ENCODE measurements at regions not wholly inside any gene's neighbourhood (a gene's known extent, or its start where the extent isn't known, plus 50 kb on each side); places are given as distances from the start of the nearest gene placed in this dataset.

GRCh38 chr11:45082744-45083543 lies 63.5 kb upstream of the PRDM11 start:
- ATAC-seq (ENCODE audit: insufficient read depth, low FRiP score) (no peak), DNase-seq (no peak)
- no peaks in the 10 kb centered on the region for H3K9me3 ChIP-seq (ENCODE audit: control insufficient read depth in 4 of 4, insufficient read depth in 3 of 4, low read length in 3 of 4)
- peaks cover 0 to 8% (median 2%) of the 10 kb centered on the region in 3 donors for H3K27me3 ChIP-seq (ENCODE audit: control insufficient read depth in 3 of 3, insufficient read depth in 3 of 3, low read length in 2 of 3)
- no peak overlapping the region for H3K27ac ChIP-seq (ENCODE audit: low read depth in 1 of 2, low read length in 1 of 2)
- 33 to 42% methylated on average over 10 of the region's 10 CpGs for WGBS, 2 donors
- no peak overlapping the region for H3K4me3 ChIP-seq
- TF ChIP-seq, protein P1, sequence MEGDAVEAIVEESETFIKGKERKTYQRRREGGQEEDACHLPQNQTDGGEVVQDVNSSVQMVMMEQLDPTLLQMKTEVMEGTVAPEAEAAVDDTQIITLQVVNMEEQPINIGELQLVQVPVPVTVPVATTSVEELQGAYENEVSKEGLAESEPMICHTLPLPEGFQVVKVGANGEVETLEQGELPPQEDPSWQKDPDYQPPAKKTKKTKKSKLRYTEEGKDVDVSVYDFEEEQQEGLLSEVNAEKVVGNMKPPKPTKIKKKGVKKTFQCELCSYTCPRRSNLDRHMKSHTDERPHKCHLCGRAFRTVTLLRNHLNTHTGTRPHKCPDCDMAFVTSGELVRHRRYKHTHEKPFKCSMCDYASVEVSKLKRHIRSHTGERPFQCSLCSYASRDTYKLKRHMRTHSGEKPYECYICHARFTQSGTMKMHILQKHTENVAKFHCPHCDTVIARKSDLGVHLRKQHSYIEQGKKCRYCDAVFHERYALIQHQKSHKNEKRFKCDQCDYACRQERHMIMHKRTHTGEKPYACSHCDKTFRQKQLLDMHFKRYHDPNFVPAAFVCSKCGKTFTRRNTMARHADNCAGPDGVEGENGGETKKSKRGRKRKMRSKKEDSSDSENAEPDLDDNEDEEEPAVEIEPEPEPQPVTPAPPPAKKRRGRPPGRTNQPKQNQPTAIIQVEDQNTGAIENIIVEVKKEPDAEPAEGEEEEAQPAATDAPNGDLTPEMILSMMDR (IDR thresholded peaks at IDR 0.05; ENCODE audit: control extremely low read depth, extremely low read depth): no peak
- no peaks in the 10 kb centered on the region for H3K36me3 ChIP-seq (ENCODE audit: control insufficient read depth in 4 of 4, insufficient read depth in 4 of 4, low read length in 4 of 4)
- H3K9ac ChIP-seq (ENCODE audit: insufficient read depth in 1 of 2, low read length in 2 of 2): no peak overlapping the region
- peaks cover 0 to 14% (median 0%) of the 10 kb centered on the region in 5 donors for H3K4me1 ChIP-seq (ENCODE audit: control insufficient read depth in 5 of 5, insufficient read depth in 5 of 5, low read length in 5 of 5)

DNA sequence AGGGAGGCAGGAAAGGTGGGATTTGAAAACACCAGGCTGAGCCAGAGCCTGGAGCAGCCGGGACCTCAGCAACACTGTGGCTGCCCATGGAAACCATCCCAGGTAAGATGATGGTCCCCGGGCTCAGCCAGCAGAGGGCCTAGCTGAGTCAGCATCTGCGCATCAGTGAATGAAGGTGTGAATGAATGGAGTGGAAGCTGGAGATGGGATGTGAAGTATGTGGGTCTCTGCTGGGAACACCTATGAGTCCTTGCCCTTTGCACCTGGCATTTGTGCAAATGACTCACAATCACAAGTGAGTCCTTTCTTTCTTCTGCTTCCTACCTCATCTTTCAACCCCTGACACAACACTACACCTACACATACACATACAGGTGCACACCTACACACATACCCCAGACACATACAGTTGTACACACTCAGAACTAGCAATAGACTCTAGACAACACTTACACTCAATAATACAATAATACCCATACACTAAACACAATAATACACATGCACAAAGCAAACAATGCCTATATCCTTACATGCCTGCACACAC lies 62.8 kb upstream of the PRDM11 start:
- 33 to 43% methylated on average over 3 of the region's 3 CpGs for WGBS, 2 donors
- Histone ChIP-seq H3K36me3 (ENCODE audit: control insufficient read depth in 4 of 4, insufficient read depth in 4 of 4, low read length in 4 of 4) (no peaks in the 10 kb centered on the region), H3K27me3 (ENCODE audit: control insufficient read depth in 3 of 3, insufficient read depth in 3 of 3, low read length in 2 of 3) (peaks cover 0 to 6% (median 2%) of the 10 kb centered on the region in 3 donors), H3K9ac (ENCODE audit: insufficient read depth in 1 of 2, low read length in 2 of 2) (no peak overlapping the region), H3K4me1 (ENCODE audit: control insufficient read depth in 5 of 5, insufficient read depth in 5 of 5, low read length in 5 of 5) (peaks cover 0 to 16% (median 0%) of the 10 kb centered on the region in 5 donors), H3K9me3 (ENCODE audit: control insufficient read depth in 4 of 4, insufficient read depth in 3 of 4, low read length in 3 of 4) (no peaks in the 10 kb centered on the region), H3K27ac (ENCODE audit: low read depth in 1 of 2, low read length in 1 of 2) (no peak overlapping the region), H3K4me3 (no peak overlapping the region)
- TF ChIP-seq, protein P1 (IDR thresholded peaks at IDR 0.05; ENCODE audit: control extremely low read depth, extremely low read depth): no peak
- ATAC-seq (ENCODE audit: insufficient read depth, low FRiP score) (no peak), DNase-seq (no peak)

GRCh38 chr11:45085646-45086501 lies 60.6 kb upstream of the PRDM11 start:
- DNase-seq: no peak
- Histone ChIP-seq H3K27ac (ENCODE audit: low read depth in 1 of 2, low read length in 1 of 2) (no peak overlapping the region), H3K27me3 (ENCODE audit: control insufficient read depth in 3 of 3, insufficient read depth in 3 of 3, low read length in 2 of 3) (peaks cover 0 to 5% (median 2%) of the 10 kb centered on the region in 3 donors), H3K9me3 (ENCODE audit: control insufficient read depth in 4 of 4, insufficient read depth in 3 of 4, low read length in 3 of 4) (no peaks in the 10 kb centered on the region), H3K4me3 (no peak overlapping the region), H3K36me3 (ENCODE audit: control insufficient read depth in 4 of 4, insufficient read depth in 4 of 4, low read length in 4 of 4) (no peaks in the 10 kb centered on the region), H3K4me1 (ENCODE audit: control insufficient read depth in 5 of 5, insufficient read depth in 5 of 5, low read length in 5 of 5) (peaks cover 0 to 9% (median 0%) of the 10 kb centered on the region in 5 donors), H3K9ac (ENCODE audit: insufficient read depth in 1 of 2, low read length in 2 of 2) (no peak overlapping the region)
- 79% methylated on average over 11 of the region's 11 CpGs for WGBS, 2 donors
- TF ChIP-seq, protein P1 (IDR thresholded peaks at IDR 0.05; ENCODE audit: control extremely low read depth, extremely low read depth): no peak
- no peak for ATAC-seq (ENCODE audit: insufficient read depth, low FRiP score)

All from lung (tissue), 11 donors.